Ovary (tissue), 7 donors: ENCODE measurements at regions not wholly inside any gene's neighbourhood (a gene's known extent, or its start where the extent isn't known, plus 50 kb on each side); places are given as distances from the start of the nearest gene placed in this dataset.

Source experiments
- DNase-seq, 5 donors: peaks; one replicate each; pipeline ENCODE4 v3.0.0-alpha.2; 2019 to 2020
- H3K27ac ChIP-seq, 2 donors: fragments of 200-600 bp; one replicate each; pipeline versions ENCODE4 v1.5.1 to v1.8.0; 2019 to 2022
- H3K27me3 ChIP-seq: fragments of 200-600 bp; one replicate; pipeline ENCODE4 v1.8.0; 2022
- H3K36me3 ChIP-seq: fragments of 200-600 bp; sonication (generic); one replicate; pipeline ENCODE4 v1.5.1; 2019
- H3K4me1 ChIP-seq: one replicate; pipeline ENCODE4 v1.8.1; 2013; ENCODE audit warnings: mild to moderate bottlenecking, moderate library complexity; ENCODE audit not compliant: insufficient read depth
- H3K4me3 ChIP-seq: fragments of 200-600 bp; sonication (generic); one replicate; pipeline ENCODE4 v1.5.1; 2017
- H3K9me3 ChIP-seq, 2 donors: fragments of 200-600 bp in 1 of 2; sonication (generic) in 1 of 2; one replicate each; pipeline versions ENCODE4 v1.5.1 to v1.8.1; 2013 to 2019; ENCODE audit warnings: mild to moderate bottlenecking in 1 of 2, moderate library complexity in 1 of 2
- CTCF ChIP-seq, 3 donors: fragments of 450-650 bp in 2 of 3; fragments of 200-600 bp in 1 of 3; IDR thresholded peaks; one replicate each; pipeline versions ENCODE4 v1.5.1 to v1.8.0; 2016 to 2022; ENCODE audit warnings: antibody characterized with exemption in 3 of 3, mild to moderate bottlenecking in 1 of 3
- EP300 ChIP-seq: sonication (generic); formaldehyde crosslinking; IDR thresholded peaks from one replicate; pipeline ENCODE4 v1.6.1; 2017; ENCODE audit warnings: antibody characterized with exemption
- POLR2A ChIP-seq: fragments of 450-650 bp; IDR thresholded peaks from one replicate; pipeline ENCODE4 v1.6.1; 2017; ENCODE audit warnings: antibody characterized with exemption, mild to moderate bottlenecking, moderate library complexity
- WGBS, 3 donors: extraction: QIAGEN DNeasy Blood & Tissue Kit in 1 of 3; methylation state at CpG; one replicate each; pipeline versions ENCODE4 v1.1.5 to v1.1.7; 2013 to 2017; 5-methylcytosine and 5-hydroxymethylcytosine counted together
- intact Hi-C, 4 donors: fragments of 100-400 bp; cut with DNase I; formaldehyde crosslinking; loops; one replicate each; pipeline versions ENCODE4 v1.11.0 to v1.15.1; 2022 to 2023
- donor health status: DM: no; HTN: no; CAD: no; lungs with moderate emphysema.
- donor health status: DM: no; HTN: no; CAD: no.
- donor health status: Bipolar disorder and iron deficiency.
- donor health status: DM: no; HTN: no; CAD: no.
- donor health status: DM: yes; HTN: yes; CAD: no.

- no peak for TF ChIP-seq EP300
- no peak for TF ChIP-seq CTCF (IDR thresholded peaks at IDR 0.05)
- TF ChIP-seq POLR2A: no peak
- Histone ChIP-seq H3K4me3 (no peak overlapping the region), H3K27ac (no peak overlapping the region), H3K36me3 (no peaks in the 10 kb centered on the region), H3K4me1 (no peaks in the 10 kb centered on the region), H3K27me3 (no peaks in the 10 kb centered on the region), H3K9me3 (no peaks in the 10 kb centered on the region)
- WGBS, 3 donors: 95 to 97% (median 97%) methylated on average over 4 of the region's 4 CpGs
- intact Hi-C loops: no loop called here
- DNase-seq: no peak
Measured at GRCh38 chr3:151949706-151950105, 76.3 kb downstream of the SUCNR1 start.

GRCh38 chr3:151955356-151955755 lies 81.9 kb downstream of the SUCNR1 start:
- intact Hi-C loops: no loop called here
- 80 to 98% (median 84%) methylated on average over 1 of the region's 1 CpG for WGBS, 3 donors

GRCh38 chr3:151960961-151961580 lies 87.6 kb downstream of the SUCNR1 start:
- Histone ChIP-seq H3K27me3 (no peaks in the 10 kb centered on the region), H3K4me1 (no peaks in the 10 kb centered on the region), H3K27ac (no peak overlapping the region), H3K4me3 (no peak overlapping the region), H3K9me3 (no peaks in the 10 kb centered on the region), H3K36me3 (no peaks in the 10 kb centered on the region)
- intact Hi-C loops: no loop called here
- 47 to 50% (median 49%) methylated on average over 4 of the region's 4 CpGs for WGBS, 3 donors
- no peak for TF ChIP-seq EP300
- TF ChIP-seq POLR2A: no peak
- no peak for TF ChIP-seq CTCF (IDR thresholded peaks at IDR 0.05)
- DNase-seq: no peak

More at GRCh38 chr3:151955356-151955755, 81.9 kb downstream of the SUCNR1 start:
- H3K27me3 ChIP-seq: no peaks in the 10 kb centered on the region
- no peaks in the 10 kb centered on the region for H3K36me3 ChIP-seq
- H3K27ac ChIP-seq: no peak overlapping the region
- no peaks in the 10 kb centered on the region for H3K9me3 ChIP-seq
- no peak overlapping the region for H3K4me3 ChIP-seq
- H3K4me1 ChIP-seq: no peaks in the 10 kb centered on the region
- TF ChIP-seq CTCF (IDR thresholded peaks at IDR 0.05): no peak
- TF ChIP-seq EP300: no peak
- no peak for TF ChIP-seq POLR2A
- DNase-seq: no peak

- TF ChIP-seq POLR2A (no peak), EP300 (no peak), CTCF (IDR thresholded peaks at IDR 0.05) (no peak)
- Histone ChIP-seq H3K27ac (no peak overlapping the region), H3K27me3 (no peaks in the 10 kb centered on the region), H3K4me1 (no peaks in the 10 kb centered on the region), H3K36me3 (no peaks in the 10 kb centered on the region), H3K4me3 (no peak overlapping the region), H3K9me3 (no peaks in the 10 kb centered on the region)
- intact Hi-C loops: no loop called here
- no peak for DNase-seq
- WGBS, 3 donors: 79 to 89% (median 88%) methylated on average over 1 of the region's 1 CpG
Measured at GRCh38 chr3:151962352-151962751, 88.9 kb downstream of the SUCNR1 start.
